BLaER1 (cell line): ENCODE measurements at regions not wholly inside any gene's neighbourhood (a gene's known extent, or its start where the extent isn't known, plus 50 kb on each side); places are given as distances from the start of the nearest gene placed in this dataset.
A peak's percentile ranks its signal among the peaks of the same experiment; 100 is the strongest.

Experiments
- H3K27ac ChIP-seq: shearing (Covaris generic); formaldehyde crosslinking; 2 replicates; pipeline ENCODE4 v1.8.1; 2022
- H3K27me3 ChIP-seq: shearing (Covaris generic); formaldehyde crosslinking; 2 replicates; pipeline ENCODE4 v1.8.1; 2022
- H3K36me3 ChIP-seq: shearing (Covaris generic); formaldehyde crosslinking; 2 replicates; pipeline ENCODE4 v1.8.1; 2022
- H3K4me1 ChIP-seq: shearing (Covaris generic); formaldehyde crosslinking; 2 replicates; pipeline ENCODE4 v1.8.1; 2022
- H3K4me2 ChIP-seq: shearing (Covaris generic); formaldehyde crosslinking; 2 replicates; pipeline ENCODE4 v1.8.1; 2022
- H3K4me3 ChIP-seq: shearing (Covaris generic); formaldehyde crosslinking; 2 replicates; pipeline ENCODE4 v1.8.1; 2022
- H3K9ac ChIP-seq: shearing (Covaris generic); formaldehyde crosslinking; 2 replicates; pipeline ENCODE4 v1.8.1; 2022
- H3K9me3 ChIP-seq: shearing (Covaris generic); formaldehyde crosslinking; 2 replicates; pipeline ENCODE4 v1.8.1; 2022
- H4K20me1 ChIP-seq: shearing (Covaris generic); formaldehyde crosslinking; 2 replicates; pipeline ENCODE4 v1.8.1; 2022
- Cebpa-rat ChIP-seq: shearing (Covaris generic); IDR thresholded peaks from 2 replicates; pipeline ENCODE4 v1.8.1; 2022

- TF ChIP-seq Cebpa-rat: no peak
- Histone ChIP-seq H3K4me3 (peak overlapping the region; percentile 46), H3K27me3 (no peaks in the 10 kb centered on the region), H3K4me2 (peak overlapping the region; percentile 69), H3K9me3 (no peaks in the 10 kb centered on the region), H3K36me3 (no peaks in the 10 kb centered on the region), H4K20me1 (no peaks in the 10 kb centered on the region), H3K9ac (no peak overlapping the region), H3K27ac (peak overlapping the region; percentile 44), H3K4me1 (peaks cover 15% of the 10 kb centered on the region)
Measured at GRCh38 chr2:121974897-121975661, 219.6 kb downstream of the TSN start.

- Histone ChIP-seq H3K9me3 (no peaks in the 10 kb centered on the region), H3K4me2 (no peak overlapping the region), H3K36me3 (no peaks in the 10 kb centered on the region), H3K9ac (no peak overlapping the region), H4K20me1 (no peaks in the 10 kb centered on the region), H3K4me3 (no peak overlapping the region), H3K27me3 (no peaks in the 10 kb centered on the region), H3K27ac (no peak overlapping the region), H3K4me1 (peaks cover 10% of the 10 kb centered on the region)
- TF ChIP-seq Cebpa-rat: no peak
Measured at GRCh38 chr2:121976926-121977325, 221.5 kb downstream of the TSN start.

DNA sequence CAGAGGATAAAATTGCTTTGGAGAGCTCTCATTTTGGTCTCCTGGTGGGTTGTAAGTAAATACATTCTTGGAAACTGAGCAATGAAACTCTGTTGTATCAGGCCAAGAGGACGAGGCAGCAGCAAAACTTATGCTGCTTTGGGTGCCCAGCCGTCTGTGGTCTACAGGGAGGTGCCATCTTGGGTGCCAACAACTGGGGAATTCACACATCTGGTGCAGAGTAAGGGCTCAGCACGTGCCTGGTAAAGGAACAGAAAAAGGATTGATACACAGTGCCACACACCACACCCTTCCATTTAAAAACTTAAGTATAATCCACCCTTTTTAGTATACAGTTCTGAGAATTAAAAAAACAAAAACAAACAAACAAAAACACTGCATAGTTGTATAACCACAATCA lies 221.9 kb downstream of the TSN start:
- H3K27ac ChIP-seq: no peak overlapping the region
- no peaks in the 10 kb centered on the region for H4K20me1 ChIP-seq
- no peak overlapping the region for H3K4me3 ChIP-seq
- peaks cover 10% of the 10 kb centered on the region for H3K4me1 ChIP-seq
- H3K27me3 ChIP-seq: no peaks in the 10 kb centered on the region
- H3K9me3 ChIP-seq: peaks cover under 1% of the 10 kb centered on the region; the same call in 1 of the 2 replicates
- no peak overlapping the region for H3K4me2 ChIP-seq
- TF ChIP-seq Cebpa-rat: no peak
- no peaks in the 10 kb centered on the region for H3K36me3 ChIP-seq
- no peak overlapping the region for H3K9ac ChIP-seq

- Histone ChIP-seq H3K4me2 (no peak overlapping the region), H3K4me3 (no peak overlapping the region), H3K36me3 (no peaks in the 10 kb centered on the region), H3K9ac (no peak overlapping the region), H4K20me1 (no peaks in the 10 kb centered on the region), H3K4me1 (peaks cover 13% of the 10 kb centered on the region), H3K27me3 (no peaks in the 10 kb centered on the region), H3K9me3 (peaks cover 16% of the 10 kb centered on the region), H3K27ac (no peak overlapping the region)
- no peak for TF ChIP-seq Cebpa-rat
Measured at GRCh38 chr2:121992700-121993099, 237.2 kb downstream of the TSN start.

DNA sequence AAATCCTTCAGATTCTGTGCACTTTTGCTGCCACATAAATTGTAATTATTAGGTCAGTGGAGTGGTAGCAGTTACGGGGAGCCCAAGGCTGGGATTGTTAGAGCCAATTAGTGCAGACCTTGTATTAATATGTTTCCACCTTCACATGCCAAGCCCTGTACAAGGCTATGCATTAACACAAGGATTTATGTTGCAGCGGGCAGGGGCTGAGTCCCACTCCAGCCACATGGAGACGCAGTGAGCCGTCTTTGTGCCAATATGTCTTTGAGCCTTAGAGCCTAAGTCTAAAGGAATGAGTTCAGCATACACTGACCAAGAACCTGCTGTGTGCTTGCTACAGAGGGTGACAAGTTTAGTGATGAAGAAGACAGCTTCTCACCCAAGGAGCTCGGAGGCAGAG lies 238.2 kb downstream of the TSN start:
- no peak for TF ChIP-seq Cebpa-rat
- no peak overlapping the region for H3K9ac ChIP-seq
- H3K9me3 ChIP-seq: peaks cover 7% of the 10 kb centered on the region; the same call in 1 of the 2 replicates
- H3K36me3 ChIP-seq: no peaks in the 10 kb centered on the region
- H3K4me3 ChIP-seq: no peak overlapping the region
- peaks cover 17% of the 10 kb centered on the region for H3K4me1 ChIP-seq
- H4K20me1 ChIP-seq: no peaks in the 10 kb centered on the region
- H3K27me3 ChIP-seq: no peaks in the 10 kb centered on the region
- H3K27ac ChIP-seq: no peak overlapping the region
- H3K4me2 ChIP-seq: no peak overlapping the region

GRCh38 chr2:121994238-121995206 lies 239.1 kb downstream of the TSN start:
- H3K4me2 ChIP-seq: no peak overlapping the region
- no peaks in the 10 kb centered on the region for H3K9me3 ChIP-seq
- peaks cover 25% of the 10 kb centered on the region for H3K4me1 ChIP-seq
- H3K27me3 ChIP-seq: no peaks in the 10 kb centered on the region
- H3K36me3 ChIP-seq: no peaks in the 10 kb centered on the region
- no peak overlapping the region for H3K4me3 ChIP-seq
- no peak overlapping the region for H3K9ac ChIP-seq
- no peak for TF ChIP-seq Cebpa-rat
- no peak overlapping the region for H3K27ac ChIP-seq
- no peaks in the 10 kb centered on the region for H4K20me1 ChIP-seq

- 0 out of 2 replicates have a peak overlapping the region, but pooled peaks have one; percentile 18 for H3K27ac ChIP-seq
- TF ChIP-seq Cebpa-rat: no peak
Measured at GRCh38 chr2:121998751-121999150, 243.3 kb downstream of the TSN start.

DNA sequence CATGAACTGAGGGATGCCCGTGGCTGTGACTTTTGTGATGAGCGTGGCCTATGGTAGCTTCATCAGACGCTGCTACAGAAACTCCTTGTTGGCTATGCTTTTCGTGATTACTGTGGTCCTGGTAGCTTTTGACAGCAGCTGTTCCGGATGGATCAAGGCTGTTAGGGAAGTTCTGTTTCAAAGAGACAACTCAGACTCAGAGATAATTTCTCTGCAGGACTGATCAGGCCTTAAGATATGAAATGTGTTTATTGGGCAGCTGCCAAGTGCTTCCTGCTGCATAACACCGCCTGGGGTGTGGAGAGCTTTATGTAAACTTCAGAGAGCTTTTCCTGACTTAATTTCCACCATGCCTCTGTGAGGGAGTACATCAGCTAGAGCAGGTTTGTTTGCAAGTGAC lies 243.8 kb downstream of the TSN start:
- H3K27me3 ChIP-seq: no peaks in the 10 kb centered on the region
- no peak overlapping the region for H3K9ac ChIP-seq
- H3K9me3 ChIP-seq: no peaks in the 10 kb centered on the region
- no peaks in the 10 kb centered on the region for H3K36me3 ChIP-seq
- no peak overlapping the region for H3K4me3 ChIP-seq
- peaks cover 64% of the 10 kb centered on the region for H3K4me1 ChIP-seq
- H4K20me1 ChIP-seq: no peaks in the 10 kb centered on the region
- H3K4me2 ChIP-seq: peak overlapping the region; percentile 84
- no peak for TF ChIP-seq Cebpa-rat
- 0 out of 2 replicates have a peak overlapping the region, but pooled peaks have one; percentile 18 for H3K27ac ChIP-seq

More at GRCh38 chr2:121998751-121999150, 243.3 kb downstream of the TSN start:
- H3K4me3 ChIP-seq: no peak overlapping the region
- no peak overlapping the region for H3K9ac ChIP-seq
- H3K4me1 ChIP-seq: peaks cover 67% of the 10 kb centered on the region
- H3K4me2 ChIP-seq: peak overlapping the region; percentile 84
- no peaks in the 10 kb centered on the region for H3K9me3 ChIP-seq
- H4K20me1 ChIP-seq: no peaks in the 10 kb centered on the region
- no peaks in the 10 kb centered on the region for H3K27me3 ChIP-seq
- H3K36me3 ChIP-seq: no peaks in the 10 kb centered on the region

- no peaks in the 10 kb centered on the region for H3K36me3 ChIP-seq
- H3K4me3 ChIP-seq: no peak overlapping the region
- peak overlapping the region; percentile 54 for H3K9ac ChIP-seq
- H3K4me1 ChIP-seq: peaks cover 59% of the 10 kb centered on the region
- peak overlapping the region; percentile 84 for H3K4me2 ChIP-seq
- no peaks in the 10 kb centered on the region for H3K9me3 ChIP-seq
- no peaks in the 10 kb centered on the region for H3K27me3 ChIP-seq
- TF ChIP-seq Cebpa-rat: no peak
- no peaks in the 10 kb centered on the region for H4K20me1 ChIP-seq
- peak overlapping the region; percentile 78 for H3K27ac ChIP-seq
Measured at GRCh38 chr2:122000556-122001340, 245.3 kb downstream of the TSN start.
